ENCODE measurements at regions not wholly inside any gene's neighbourhood (a gene's known extent, or its start where the extent isn't known, plus 50 kb on each side); places are given as distances from the start of the nearest gene placed in this dataset.
A peak's percentile ranks its signal among the peaks of the same experiment; 100 is the strongest.

- H3K27ac ChIP-seq: 0 out of 2 replicates have a peak overlapping the region, but pooled peaks have one; percentile 1
- TF ChIP-seq ZFX (IDR thresholded peaks at IDR 0.05; ENCODE audit: borderline replicate concordance) (no peak), CTCF (IDR thresholded peaks at IDR 0.05) (no peak)
Measured at GRCh38 chr11:80521592-80521991, 1080.8 kb upstream of the TENM4 start.

- TF ChIP-seq CTCF (IDR thresholded peaks at IDR 0.05) (no peak), ZFX (IDR thresholded peaks at IDR 0.05; ENCODE audit: borderline replicate concordance) (no peak)
Measured at GRCh38 chr11:80520507-80520887, 1079.7 kb upstream of the TENM4 start.

GRCh38 chr11:80519596-80520506, 1079.0 kb upstream of the TENM4 start:
- no peak for TF ChIP-seq CTCF (IDR thresholded peaks at IDR 0.05)
- TF ChIP-seq ZFX (IDR thresholded peaks at IDR 0.05; ENCODE audit: borderline replicate concordance): no peak
- H3K27ac ChIP-seq: no peak overlapping the region

More at GRCh38 chr11:80520507-80520887, 1079.7 kb upstream of the TENM4 start:
- no peak overlapping the region for H3K27ac ChIP-seq

GRCh38 chr11:80517701-80518100, 1076.9 kb upstream of the TENM4 start:
- no peak overlapping the region for H3K27ac ChIP-seq
- no peak for TF ChIP-seq CTCF (IDR thresholded peaks at IDR 0.05)
- TF ChIP-seq ZFX (IDR thresholded peaks at IDR 0.05; ENCODE audit: borderline replicate concordance): no peak

- no peak overlapping the region for H3K27ac ChIP-seq
- TF ChIP-seq ZFX (IDR thresholded peaks at IDR 0.05; ENCODE audit: borderline replicate concordance) (no peak), CTCF (IDR thresholded peaks at IDR 0.05) (no peak)
Measured at GRCh38 chr11:80515097-80515496, 1074.3 kb upstream of the TENM4 start.

- H3K27ac ChIP-seq: no peak overlapping the region
- TF ChIP-seq CTCF (IDR thresholded peaks at IDR 0.05) (no peak), ZFX (IDR thresholded peaks at IDR 0.05; ENCODE audit: borderline replicate concordance) (no peak)
Measured at GRCh38 chr11:80512491-80512890, 1071.7 kb upstream of the TENM4 start.

GRCh38 chr11:80505771-80506170, 1064.9 kb upstream of the TENM4 start:
- no peak for TF ChIP-seq CTCF (IDR thresholded peaks at IDR 0.05)
- TF ChIP-seq ZFX (IDR thresholded peaks at IDR 0.05; ENCODE audit: borderline replicate concordance): no peak
- no peak overlapping the region for H3K27ac ChIP-seq
